AML-193 (cell line): ENCODE measurements at regions not wholly inside any gene's neighbourhood (a gene's known extent, or its start where the extent isn't known, plus 50 kb on each side); places are given as distances from the start of the nearest gene placed in this dataset.
A peak's percentile ranks its signal among the peaks of the same experiment; 100 is the strongest.
"Not testable (repeated sequence)": the region's sequence is repeated elsewhere in the genome, so short reads cannot be mapped to it uniquely, and the experiment has no call there.

ENCODE experiments used
- DNase-seq, 2 experiments: peaks; one replicate each; lab custom pipeline; 2025; lab: John Stamatoyannopoulos, UW

DNA sequence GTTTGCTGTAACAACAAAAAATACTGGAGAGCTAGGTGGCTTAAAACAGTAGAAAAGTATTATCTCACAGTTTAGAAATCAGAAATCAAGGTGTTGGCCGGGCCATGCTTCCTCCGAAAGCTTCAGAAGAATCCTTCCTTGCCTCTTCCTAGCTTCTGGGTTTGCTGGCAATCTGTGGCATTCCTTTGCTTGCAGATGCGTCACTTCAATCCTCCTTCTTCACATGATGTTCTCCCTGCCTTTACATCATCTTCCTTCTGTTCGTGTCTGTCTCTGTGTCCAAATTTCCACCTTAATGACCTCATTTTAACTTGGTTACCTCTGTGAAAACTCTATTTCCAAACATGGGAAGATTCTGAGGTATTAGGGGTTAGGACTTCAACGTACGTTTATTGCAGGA is 90.4 kb upstream of the CHD1 start:
- no peak for DNase-seq

DNA sequence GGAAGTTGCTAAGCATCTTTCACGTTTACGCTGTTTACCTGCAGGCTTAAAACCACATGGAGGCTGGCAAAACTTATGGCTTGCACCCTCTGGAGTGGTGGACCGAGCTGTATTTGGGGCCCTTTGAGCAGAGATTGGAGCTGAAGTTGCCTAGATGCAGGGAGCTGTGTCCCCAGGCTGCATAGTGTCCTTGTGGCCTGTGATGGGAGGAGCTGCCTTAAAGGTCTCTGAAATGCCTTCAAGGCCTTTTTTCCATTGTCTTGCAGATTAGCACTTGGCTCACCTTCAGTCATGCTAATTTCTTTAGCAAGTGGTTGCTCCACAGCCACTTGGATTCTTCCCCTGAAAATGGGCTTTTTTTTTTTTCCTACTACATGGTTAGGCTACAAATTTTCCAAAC is 81.5 kb upstream of the CHD1 start:
- DNase-seq: no peak

DNA sequence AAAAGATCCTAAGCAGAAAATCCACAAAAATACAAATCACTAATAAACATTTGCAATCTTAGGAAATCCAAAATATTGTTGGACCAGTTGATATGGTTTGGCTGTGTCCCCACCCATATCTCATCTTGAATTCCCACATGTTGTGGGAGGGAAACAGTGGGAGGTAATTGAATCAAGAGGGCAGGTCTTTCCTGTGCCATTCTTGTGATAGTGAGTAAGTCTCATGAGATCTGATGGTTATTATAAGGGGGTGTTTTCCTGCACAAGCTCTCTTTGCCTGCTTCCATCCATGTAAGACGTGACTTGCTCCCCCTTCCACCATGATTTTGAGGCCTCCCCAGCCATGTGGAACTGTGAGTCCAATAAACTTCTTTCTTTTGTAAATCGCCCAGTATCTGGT is 79.2 kb upstream of the CHD1 start:
- DNase-seq: not testable (repeated sequence)

DNA sequence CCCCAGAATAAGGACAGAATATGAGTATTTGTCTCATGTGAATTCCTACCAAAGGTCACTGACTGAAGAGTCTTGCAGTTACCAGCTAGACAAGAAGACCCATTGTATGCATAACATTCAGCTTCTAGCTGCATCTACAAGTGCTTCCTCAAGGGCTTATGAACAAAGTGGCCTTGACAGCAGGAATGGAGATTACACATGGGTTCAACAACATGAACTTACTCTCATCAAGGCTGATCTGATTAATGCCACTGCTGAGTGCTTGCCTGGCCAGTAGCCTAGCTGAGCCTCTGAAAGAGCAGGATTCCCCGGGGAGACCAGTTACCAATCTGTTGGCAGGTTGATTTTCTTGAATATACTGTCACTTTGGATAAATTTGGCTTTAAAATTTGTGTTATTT is 76.7 kb upstream of the CHD1 start:
- no peak for DNase-seq

DNA sequence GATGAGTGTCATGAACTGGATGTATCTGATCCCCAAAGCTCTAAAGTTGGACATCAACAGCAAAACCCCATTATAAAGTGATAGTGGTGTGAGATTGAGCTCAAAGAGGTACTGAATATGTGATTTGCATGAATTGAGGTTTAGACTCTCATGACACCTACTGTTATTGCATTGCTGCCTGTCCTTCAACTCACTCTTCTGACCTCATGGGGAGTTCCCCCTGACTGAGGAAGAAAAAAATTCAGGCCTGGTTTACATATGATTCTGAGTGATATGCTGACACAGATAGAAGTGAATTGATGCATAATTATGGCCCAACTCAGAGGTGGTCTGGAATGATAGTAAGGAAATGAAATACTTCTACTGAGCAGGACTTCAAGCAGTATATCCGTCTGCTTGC is 76.2 kb upstream of the CHD1 start:
- no peak for DNase-seq

DNA sequence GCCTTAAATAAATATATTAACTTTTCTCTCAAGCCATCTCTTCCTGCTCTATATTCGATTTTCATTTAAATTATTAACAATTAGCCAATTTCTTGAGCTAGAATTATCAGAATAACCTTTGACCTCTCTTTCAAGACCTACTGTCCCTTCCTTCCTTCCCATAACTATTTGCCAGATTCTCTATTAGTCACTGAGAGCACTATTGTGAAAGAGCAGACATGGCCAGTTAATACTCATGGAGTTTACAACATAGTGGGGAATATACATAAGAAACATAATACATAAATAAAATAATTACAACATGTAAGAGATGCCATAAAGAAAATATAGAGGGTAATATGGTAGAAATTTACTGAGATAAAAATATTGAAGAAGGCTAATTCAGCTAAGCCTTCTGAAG is 72.1 kb upstream of the CHD1 start:
- peak; percentile 32 to 62 for DNase-seq

DNA sequence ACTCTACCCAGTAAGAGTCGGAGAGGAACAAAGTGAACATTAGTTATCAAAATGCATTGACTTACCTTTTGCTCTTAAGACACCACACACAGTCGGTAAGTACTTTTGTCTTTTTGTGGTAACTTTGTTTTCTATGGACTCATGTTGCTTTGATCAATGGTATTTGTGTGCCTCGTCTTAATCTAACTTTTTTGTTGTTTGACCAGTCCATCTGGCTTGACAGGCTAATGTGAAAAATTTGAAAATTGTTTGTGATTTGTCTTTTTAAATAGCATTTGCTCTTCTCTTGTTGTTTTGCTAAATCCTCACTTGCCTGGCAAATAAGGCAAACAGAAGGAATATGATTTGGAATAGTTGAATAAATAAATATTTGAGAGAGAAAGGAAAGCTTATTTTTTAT is 71.4 kb upstream of the CHD1 start:
- DNase-seq: no peak

DNA sequence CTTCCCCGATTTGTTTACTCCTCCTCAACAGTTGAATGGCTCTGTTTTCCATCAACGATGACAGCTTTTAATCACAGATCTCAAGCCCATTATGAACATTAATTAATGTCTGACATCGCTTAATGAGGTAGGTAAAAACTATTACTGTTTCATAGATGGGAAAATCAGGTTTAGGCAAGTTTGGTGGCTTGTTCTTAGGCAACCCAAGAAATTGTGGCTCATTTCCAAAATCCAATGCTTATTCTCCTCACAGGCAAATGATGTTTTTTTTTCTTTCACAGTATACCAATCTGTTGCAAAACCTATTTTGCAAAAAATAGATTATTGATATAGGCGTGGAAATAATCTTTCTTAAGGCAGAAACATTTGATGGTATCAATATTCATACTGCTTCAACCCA is 70.8 kb upstream of the CHD1 start:
- DNase-seq: no peak

DNA sequence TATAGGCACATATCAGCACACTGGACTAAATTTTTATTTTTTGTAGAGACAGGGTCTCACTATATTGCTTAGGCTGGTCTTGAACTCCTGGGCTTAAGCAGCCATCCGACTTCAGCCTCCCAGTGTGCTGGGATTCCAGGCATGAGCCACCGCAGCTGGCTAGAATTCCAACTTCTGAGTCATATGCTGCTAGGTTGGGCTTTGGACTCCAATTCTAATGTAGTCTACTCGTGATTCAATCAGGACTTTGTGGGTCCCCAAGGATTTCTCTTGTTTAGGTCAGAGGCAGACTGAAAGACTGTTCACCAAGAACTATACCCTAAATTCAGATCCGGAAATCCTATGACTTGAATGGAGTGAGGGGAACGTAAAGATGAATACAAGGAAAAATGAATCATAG is 68.2 kb upstream of the CHD1 start:
- no peak for DNase-seq

DNA sequence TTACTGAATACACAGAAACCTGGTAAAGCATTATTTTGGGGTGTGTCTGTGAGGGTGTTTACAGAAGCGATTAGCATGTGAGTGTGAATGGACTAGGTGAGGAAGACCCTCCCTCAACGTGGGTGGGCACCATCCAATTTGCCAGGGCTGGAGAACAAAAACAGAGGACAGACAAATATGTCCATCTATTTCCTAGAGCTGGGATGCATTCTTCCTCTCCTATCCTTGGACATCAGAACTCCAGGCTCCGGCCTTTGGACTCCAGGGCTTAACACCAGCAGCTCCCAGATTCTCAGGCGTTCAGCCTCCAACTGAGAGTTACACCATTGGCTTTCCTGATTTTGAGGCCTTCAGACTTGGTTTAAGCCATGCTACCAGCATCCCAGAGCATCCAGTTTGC is 65.8 kb upstream of the CHD1 start:
- no peak for DNase-seq

DNA sequence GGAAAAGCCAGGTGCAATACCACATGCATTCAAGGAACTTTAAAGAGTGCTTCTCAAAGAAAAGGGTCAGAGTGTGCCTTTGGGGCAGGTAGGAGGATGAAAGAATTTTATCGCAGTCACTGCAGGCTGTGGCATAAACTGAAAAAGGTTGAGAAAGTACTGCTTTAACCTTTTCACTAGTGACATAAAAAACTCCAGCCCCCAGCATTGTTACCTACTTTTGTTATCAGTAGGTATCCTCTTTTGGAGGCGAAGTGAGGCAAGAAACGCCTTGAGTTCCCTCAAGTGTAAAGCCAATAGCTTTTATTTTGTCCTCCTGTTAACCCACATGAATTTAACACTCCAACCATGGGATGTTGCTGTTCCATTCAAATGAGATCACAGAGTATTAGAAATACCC is 64.7 kb upstream of the CHD1 start:
- DNase-seq: no peak

DNA sequence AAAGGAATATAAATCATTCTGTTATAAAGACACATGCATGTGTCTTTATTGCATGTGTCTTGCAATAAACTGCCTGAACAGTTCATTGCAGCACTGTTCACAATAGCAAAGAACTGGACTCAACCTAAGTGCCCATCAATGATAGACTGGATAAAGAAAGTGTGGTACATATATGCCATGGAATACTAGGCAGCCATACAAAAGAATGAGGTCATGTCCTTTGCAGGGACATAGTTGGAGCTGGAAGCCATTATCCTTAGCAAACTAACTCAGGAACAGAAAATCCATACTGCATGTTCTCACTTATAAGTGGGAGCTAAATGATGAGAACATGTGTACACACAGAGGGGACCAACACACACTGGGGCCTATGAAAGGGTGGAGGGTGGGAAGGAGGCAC is 63.7 kb upstream of the CHD1 start:
- no peak for DNase-seq

DNA sequence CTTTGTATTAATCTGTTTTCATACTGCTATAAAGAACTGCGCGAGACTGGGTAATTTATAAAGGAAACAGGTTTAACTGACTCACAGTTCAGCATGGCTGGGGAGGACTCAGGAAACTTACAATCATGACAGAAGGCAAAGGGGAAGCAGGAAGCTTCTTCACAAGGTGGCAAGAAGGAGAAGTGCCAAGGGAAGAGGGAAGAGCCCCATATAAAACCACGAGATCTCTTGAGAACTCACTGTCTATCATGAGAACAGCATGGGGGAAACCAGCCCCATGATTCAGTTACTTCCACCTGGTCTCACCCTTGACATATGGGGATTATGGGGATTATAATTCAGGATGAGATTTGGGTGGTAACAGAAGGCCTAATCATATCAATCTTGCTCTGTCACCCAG is 60.9 kb upstream of the CHD1 start:
- peak; percentile 85 to 87 for DNase-seq

DNA sequence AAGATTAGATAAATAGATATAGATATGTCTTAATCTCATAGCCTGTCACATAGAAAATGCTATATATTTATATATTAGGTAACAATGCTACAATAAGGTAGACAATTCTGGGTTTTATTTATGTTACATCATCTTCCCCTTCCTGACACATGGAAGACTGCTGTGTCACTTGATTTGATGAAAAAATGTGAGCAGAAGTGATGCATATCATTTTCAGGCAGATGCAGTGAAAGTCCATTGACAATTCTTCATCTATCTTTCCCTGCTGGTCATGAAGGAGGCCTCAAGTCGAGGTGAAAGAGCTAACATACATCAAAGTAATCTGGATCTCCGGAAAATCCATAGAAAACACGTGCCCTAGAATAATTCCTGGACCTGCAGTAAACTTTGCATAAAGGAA is 57.8 kb upstream of the CHD1 start:
- no peak for DNase-seq

DNA sequence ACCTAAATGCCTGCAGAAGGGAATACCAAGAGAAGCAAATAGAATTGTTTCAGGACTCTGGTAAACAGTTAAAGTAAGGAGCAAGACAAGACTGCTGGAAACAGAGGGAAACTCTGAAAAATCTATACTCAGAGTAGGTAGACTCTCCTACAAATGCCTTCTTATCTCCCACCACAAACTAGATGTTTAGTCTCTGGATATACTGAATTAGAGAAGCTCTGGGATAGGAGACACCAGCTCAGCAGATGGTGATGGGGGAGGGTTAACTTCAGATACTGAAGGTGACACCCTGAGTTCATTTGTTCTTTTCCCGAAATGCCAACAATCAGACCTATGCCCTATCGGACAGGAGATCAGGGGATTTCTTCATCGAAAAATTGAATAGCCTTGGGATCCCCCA is 54.1 kb upstream of the CHD1 start:
- DNase-seq: no peak
